IMR-90 (cell line): ENCODE measurements at regions not wholly inside any gene's neighbourhood (a gene's known extent, or its start where the extent isn't known, plus 50 kb on each side); places are given as distances from the start of the nearest gene placed in this dataset.

Experiments
- ATAC-seq: fragments of 200-7000 bp; cut with Tn5 transposase; 2 replicates; pipeline ENCODE4 v1.9.1; 2020; ENCODE audit warnings: low read depth, mild to moderate bottlenecking, moderate library complexity
- BruUV-seq: library from RNA; stranded (reverse); fragments of 400-500 nt; replicated peaks from 2 replicates; lab custom pipeline; 2021; lab: Mats Ljungman, UMichigan
- CTCF ChIA-PET: fragments of 300-600 bp; formaldehyde crosslinking; extraction: SDS; loops from one replicate; lab custom pipeline; 2021; ENCODE audit warnings: antibody characterized with exemption; lab: Yijun Ruan, JAX
- POLR2A ChIA-PET: fragments of 300-600 bp; sonication (Branson Sonifier 250); formaldehyde crosslinking; loops from one replicate; lab custom pipeline; 2022; ENCODE audit warnings: antibody characterized with exemption; ENCODE audit not compliant: unreplicated experiment; lab: Charles Lee
- DNase-seq: peaks from one replicate; pipeline ENCODE4 v3.0.0; 2013
- H2AFZ ChIP-seq: replicated peaks from 2 replicates; pipeline ENCODE3; 2013; ENCODE audit warnings: low read length, mild to moderate bottlenecking; ENCODE audit not compliant: poor library complexity
- H2AK5ac ChIP-seq: 2 replicates; pipeline ENCODE4 v1.6.1; 2013; ENCODE audit warnings: low read depth, low read length, inconsistent platforms
- H2AK9ac ChIP-seq: replicated peaks from 2 replicates; pipeline ENCODE3; 2013; ENCODE audit warnings: mild to moderate bottlenecking, low read depth, low read length, moderate library complexity; ENCODE audit not compliant: poor library complexity
- H2BK120ac ChIP-seq: 2 replicates; pipeline ENCODE4 v1.6.1; 2013; ENCODE audit warnings: low read depth, low read length, inconsistent platforms
- H2BK15ac ChIP-seq: 3 replicates; pipeline ENCODE4 v1.6.1; 2013; ENCODE audit warnings: low read depth, low read length, inconsistent platforms
- H2BK20ac ChIP-seq: 2 replicates; pipeline ENCODE4 v1.6.1; 2013; ENCODE audit warnings: low read depth, mild to moderate bottlenecking, inconsistent platforms, low read length, moderate library complexity
- H2BK5ac ChIP-seq: 2 replicates; pipeline ENCODE4 v1.6.1; 2013; ENCODE audit warnings: mild to moderate bottlenecking, low read depth, low read length, inconsistent platforms; ENCODE audit not compliant: poor library complexity, severe bottlenecking
- H3K14ac ChIP-seq: replicated peaks from 2 replicates; pipeline ENCODE4 v1.6.1; 2013; ENCODE audit warnings: low read depth, low read length, inconsistent platforms
- H3K18ac ChIP-seq: 2 replicates; pipeline ENCODE4 v1.6.1; 2013; ENCODE audit warnings: low read depth, low read length, control low read depth
- H3K23ac ChIP-seq: 2 replicates; pipeline ENCODE4 v1.6.1; 2013; ENCODE audit warnings: low read depth, low read length, inconsistent platforms
- H3K27ac ChIP-seq: 2 replicates; pipeline ENCODE4 v1.5.1; 2013; ENCODE audit warnings: mild to moderate bottlenecking, control low read depth, low read length; ENCODE audit not compliant: insufficient read depth
- H3K27me3 ChIP-seq: 2 replicates; pipeline ENCODE4 v1.6.1; 2013; ENCODE audit warnings: low read length; ENCODE audit not compliant: control insufficient read depth, insufficient read depth
- H3K36me3 ChIP-seq: 2 replicates; pipeline ENCODE4 v1.6.1; 2013; ENCODE audit warnings: low read length, mixed read lengths; ENCODE audit not compliant: control insufficient read depth, insufficient read depth
- H3K4ac ChIP-seq: 2 replicates; pipeline ENCODE4 v1.6.1; 2013; ENCODE audit warnings: low read depth, low read length, inconsistent platforms
- H3K4me1 ChIP-seq: 2 replicates; pipeline ENCODE4 v1.6.1; 2013; ENCODE audit warnings: low read length, mixed read lengths; ENCODE audit not compliant: control insufficient read depth, insufficient read depth
- H3K4me2 ChIP-seq: 2 replicates; pipeline ENCODE4 v1.6.1; 2013; ENCODE audit warnings: low read depth, mild to moderate bottlenecking, control low read depth, low read length, moderate library complexity
- H3K4me3 ChIP-seq: 2 replicates; pipeline ENCODE4 v1.5.1; 2013; ENCODE audit warnings: low read depth, mild to moderate bottlenecking, control low read depth, low read length, moderate library complexity; ENCODE audit not compliant: insufficient read depth
- H3K56ac ChIP-seq: 2 replicates; pipeline ENCODE4 v1.6.1; 2013; ENCODE audit warnings: low read length, inconsistent platforms; ENCODE audit not compliant: insufficient read depth; ENCODE audit errors: extremely low read depth
- H3K79me1 ChIP-seq, 2 experiments: 2 replicates each; pipeline ENCODE4 v1.6.1; 2013; ENCODE audit warnings: low read length in 2 of 2, inconsistent platforms in 1 of 2, low read depth in 1 of 2
- H3K9ac ChIP-seq: 2 replicates; pipeline ENCODE4 v1.6.1; 2013; ENCODE audit warnings: low read depth, low read length, control low read depth
- H3K9me1 ChIP-seq: 2 replicates; pipeline ENCODE4 v1.6.1; 2013; ENCODE audit warnings: low read length, inconsistent platforms; ENCODE audit not compliant: insufficient read depth
- H3K9me3 ChIP-seq: 2 replicates; pipeline ENCODE4 v1.6.1; 2013; ENCODE audit warnings: low read length; ENCODE audit not compliant: control insufficient read depth, insufficient read depth
- H4K20me1 ChIP-seq: 2 replicates; pipeline ENCODE4 v1.6.1; 2013; ENCODE audit warnings: low read length, inconsistent platforms; ENCODE audit not compliant: insufficient read depth
- H4K5ac ChIP-seq: 2 replicates; pipeline ENCODE4 v1.6.1; 2013; ENCODE audit warnings: mild to moderate bottlenecking, low read depth, low read length, control low read depth
- H4K8ac ChIP-seq, 2 experiments: 2 replicates each; pipeline ENCODE4 v1.6.1; 2013; ENCODE audit warnings: low read depth in 2 of 2, low read length in 2 of 2, control low read depth in 1 of 2, inconsistent platforms in 1 of 2
- H4K91ac ChIP-seq: 2 replicates; pipeline ENCODE4 v1.6.1; 2013; ENCODE audit warnings: low read depth, low read length, inconsistent platforms; ENCODE audit not compliant: insufficient read depth
- BHLHE40 ChIP-seq: fragments of 150-350 bp; IDR thresholded peaks from 2 replicates; pipeline ENCODE4 v1.6.1; 2016; ENCODE audit warnings: mild to moderate bottlenecking, low read depth, low read length
- CEBPB ChIP-seq: IDR thresholded peaks from 2 replicates; pipeline ENCODE4 v1.6.1; 2012; ENCODE audit warnings: low read depth, low read length, improper control_type of control experiment
- CHD1 ChIP-seq: IDR thresholded peaks from 2 replicates; pipeline ENCODE4 v1.6.1; 2012; ENCODE audit warnings: low read depth, low read length, improper control_type of control experiment
- CTCF ChIP-seq: conservative IDR thresholded peaks from 2 replicates; pipeline ENCODE4 v1.5.1; 2012; ENCODE audit warnings: mild to moderate bottlenecking, low read depth, low read length, improper control_type of control experiment
- ELK1 ChIP-seq: fragments of 150-350 bp; IDR thresholded peaks from 2 replicates; pipeline ENCODE4 v1.6.1; 2016; ENCODE audit warnings: low read depth, mild to moderate bottlenecking, low read length, moderate library complexity, borderline replicate concordance
- FOS ChIP-seq: fragments of 150-350 bp; IDR thresholded peaks from 2 replicates; pipeline ENCODE4 v1.6.1; 2016; ENCODE audit warnings: low read depth, low read length
- MAFK ChIP-seq: IDR thresholded peaks from 2 replicates; pipeline ENCODE4 v1.6.1; 2012; ENCODE audit warnings: low read depth, low read length, improper control_type of control experiment
- MAZ ChIP-seq: IDR thresholded peaks from 2 replicates; pipeline ENCODE4 v1.6.1; 2012; ENCODE audit warnings: low read depth, mild to moderate bottlenecking, low read length, improper control_type of control experiment, moderate library complexity, borderline replicate concordance
- MXI1 ChIP-seq: IDR thresholded peaks from 2 replicates; pipeline ENCODE4 v1.6.1; 2012; ENCODE audit warnings: low read depth, mild to moderate bottlenecking, low read length, moderate library complexity, borderline replicate concordance
- NFE2L2 ChIP-seq: fragments of 150-350 bp; IDR thresholded peaks from 2 replicates; pipeline ENCODE4 v1.6.1; 2016; ENCODE audit warnings: low read depth, mild to moderate bottlenecking, low read length
- POLR2A ChIP-seq: IDR thresholded peaks from 2 replicates; pipeline ENCODE4 v1.6.1; 2012; ENCODE audit warnings: mild to moderate bottlenecking, low read depth, low read length
- RAD21 ChIP-seq: IDR thresholded peaks from 2 replicates; pipeline ENCODE4 v1.6.1; 2012; ENCODE audit warnings: low read length, improper control_type of control experiment
- RCOR1 ChIP-seq: IDR thresholded peaks from 2 replicates; pipeline ENCODE4 v1.6.1; 2012; ENCODE audit warnings: mild to moderate bottlenecking, low read length, improper control_type of control experiment; ENCODE audit not compliant: insufficient replicate concordance
- RFX5 ChIP-seq: IDR thresholded peaks from 2 replicates; pipeline ENCODE4 v1.8.0; 2012; ENCODE audit warnings: low read depth, mild to moderate bottlenecking, low read length, moderate library complexity
- SMC3 ChIP-seq: fragments of 150-350 bp; IDR thresholded peaks from 2 replicates; pipeline ENCODE4 v1.6.1; 2016; ENCODE audit warnings: low read depth, mild to moderate bottlenecking, antibody characterized with exemption, low read length, moderate library complexity
- USF2 ChIP-seq: fragments of 150-350 bp; IDR thresholded peaks from 2 replicates; pipeline ENCODE4 v1.6.1; 2017; ENCODE audit warnings: mild to moderate bottlenecking, antibody characterized with exemption, low read length, low read depth
- WGBS, 2 experiments: methylation state at CpG; one replicate each; pipeline versions ENCODE4 v1.1.5 to v1.1.7; 2013; ENCODE audit warnings: missing lambda C conversion rate in 2 of 2; ENCODE audit not compliant: insufficient read length in 1 of 2; ENCODE audit errors: extremely low coverage in 2 of 2; 5-methylcytosine and 5-hydroxymethylcytosine counted together
- dilution Hi-C: fragments of 300-500 bp; cut with HindIII; formaldehyde crosslinking; loops from one replicate; pipeline ENCODE4 v1.14.3; 2018; ENCODE audit warnings: low sequenced_read_pairs; ENCODE audit not compliant: unreplicated experiment
- in situ Hi-C: fragments of 300-500 bp; cut with MboI; formaldehyde crosslinking; loops from 3 replicates; pipeline ENCODE4 v1.14.3; 2019; ENCODE audit warnings: low sequenced_read_pairs, inconsistent platforms, mixed read lengths
- intact Hi-C: fragments of 100-400 bp; cut with micrococcal nuclease; formaldehyde crosslinking; loops from 2 replicates; pipeline ENCODE4 v1.10.0; 2022

- ChIA-PET POLR2A (no interaction called here), CTCF (no interaction called here)
- Histone ChIP-seq H4K8ac (no peak overlapping the region), H3K9me3 (no peaks in the 10 kb centered on the region), H3K18ac (no peak overlapping the region), H3K9me1 (no peaks in the 10 kb centered on the region), H3K36me3 (no peaks in the 10 kb centered on the region), H3K9ac (no peak overlapping the region), H4K91ac (no peak overlapping the region), H3K23ac (no peak overlapping the region), H2AK5ac (no peak overlapping the region), H4K5ac (no peak overlapping the region), H3K14ac (no peak overlapping the region), H3K79me1 (no peaks in the 10 kb centered on the region), H3K27ac (no peak overlapping the region), H4K20me1 (no peaks in the 10 kb centered on the region), H2BK5ac (no peak overlapping the region), H3K4me3 (no peak overlapping the region), H2BK15ac (no peak overlapping the region), H2BK20ac (no peak overlapping the region), H3K4me2 (no peak overlapping the region), H3K56ac (no peak overlapping the region), H2BK120ac (no peak overlapping the region), H3K27me3 (peaks cover 20% of the 10 kb centered on the region), H2AK9ac (no peak overlapping the region), H2AFZ (no peak overlapping the region), H3K4ac (no peak overlapping the region), H3K4me1 (no peaks in the 10 kb centered on the region)
- WGBS, 2 experiments: no CpG with 5 or more reads among the region's 3 CpGs
- BruUV-seq: no TSS peak
- DNase-seq: no peak
- dilution Hi-C loops (no loop called here), intact Hi-C loops (no loop called here), in situ Hi-C loops (no loop called here)
- TF ChIP-seq CTCF (no peak), NFE2L2 (no peak), MAZ (no peak), CEBPB (no peak), MAFK (no peak), BHLHE40 (no peak), ELK1 (no peak), POLR2A (no peak), USF2 (no peak), RFX5 (no peak), CHD1 (no peak), MXI1 (no peak), RAD21 (no peak), SMC3 (no peak), RCOR1 (no peak), FOS (no peak)
- no peak for ATAC-seq
Observed at GRCh38 chr2:67858886-67859285, 203.9 kb downstream of the C1D start.
